Choroid plexus epithelial cell (primary cell): ENCODE measurements at regions not wholly inside any gene's neighbourhood (a gene's known extent, or its start where the extent isn't known, plus 50 kb on each side); places are given as distances from the start of the nearest gene placed in this dataset.

Source experiments
- DNase-seq: peaks from one replicate; pipeline ENCODE4 v3.0.0-alpha.2; 2010; ENCODE audit warnings: low read depth
- H3K4me3 ChIP-seq: 2 replicates; pipeline ENCODE4 v1.5.1; 2011; ENCODE audit warnings: low read depth, mild to moderate bottlenecking, control low read depth, low read length, moderate library complexity
- TF ChIP-seq, protein P1 (sequence below): conservative IDR thresholded peaks from 2 replicates; pipeline ENCODE4 v1.5.1; 2011; ENCODE audit warnings: low read depth, mild to moderate bottlenecking, control low read depth, inconsistent platforms, low read length, moderate library complexity

DNA sequence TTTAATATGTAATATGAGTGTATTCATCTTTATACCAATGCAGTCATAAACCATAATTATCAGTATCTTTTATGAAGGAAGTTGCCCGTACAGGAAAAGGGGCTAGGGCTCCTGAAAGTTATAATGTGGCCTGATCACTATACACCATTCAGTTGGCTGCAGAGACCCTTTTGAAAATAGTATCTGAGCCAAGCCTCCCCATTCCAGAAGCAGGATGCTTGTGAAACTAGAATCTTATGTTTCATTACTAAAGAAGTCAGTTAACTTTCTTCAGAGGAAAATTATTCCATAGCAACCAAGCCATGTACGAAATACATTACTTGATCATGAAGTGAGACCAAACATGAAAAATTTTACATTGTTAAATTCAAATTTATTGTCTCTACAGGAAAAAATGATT is 251.5 kb upstream of the TCF21 start:
- TF ChIP-seq, protein P1, sequence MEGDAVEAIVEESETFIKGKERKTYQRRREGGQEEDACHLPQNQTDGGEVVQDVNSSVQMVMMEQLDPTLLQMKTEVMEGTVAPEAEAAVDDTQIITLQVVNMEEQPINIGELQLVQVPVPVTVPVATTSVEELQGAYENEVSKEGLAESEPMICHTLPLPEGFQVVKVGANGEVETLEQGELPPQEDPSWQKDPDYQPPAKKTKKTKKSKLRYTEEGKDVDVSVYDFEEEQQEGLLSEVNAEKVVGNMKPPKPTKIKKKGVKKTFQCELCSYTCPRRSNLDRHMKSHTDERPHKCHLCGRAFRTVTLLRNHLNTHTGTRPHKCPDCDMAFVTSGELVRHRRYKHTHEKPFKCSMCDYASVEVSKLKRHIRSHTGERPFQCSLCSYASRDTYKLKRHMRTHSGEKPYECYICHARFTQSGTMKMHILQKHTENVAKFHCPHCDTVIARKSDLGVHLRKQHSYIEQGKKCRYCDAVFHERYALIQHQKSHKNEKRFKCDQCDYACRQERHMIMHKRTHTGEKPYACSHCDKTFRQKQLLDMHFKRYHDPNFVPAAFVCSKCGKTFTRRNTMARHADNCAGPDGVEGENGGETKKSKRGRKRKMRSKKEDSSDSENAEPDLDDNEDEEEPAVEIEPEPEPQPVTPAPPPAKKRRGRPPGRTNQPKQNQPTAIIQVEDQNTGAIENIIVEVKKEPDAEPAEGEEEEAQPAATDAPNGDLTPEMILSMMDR, result no peak
- DNase-seq, result peak; percentile 14
- no peak overlapping the region for H3K4me3 ChIP-seq

DNA sequence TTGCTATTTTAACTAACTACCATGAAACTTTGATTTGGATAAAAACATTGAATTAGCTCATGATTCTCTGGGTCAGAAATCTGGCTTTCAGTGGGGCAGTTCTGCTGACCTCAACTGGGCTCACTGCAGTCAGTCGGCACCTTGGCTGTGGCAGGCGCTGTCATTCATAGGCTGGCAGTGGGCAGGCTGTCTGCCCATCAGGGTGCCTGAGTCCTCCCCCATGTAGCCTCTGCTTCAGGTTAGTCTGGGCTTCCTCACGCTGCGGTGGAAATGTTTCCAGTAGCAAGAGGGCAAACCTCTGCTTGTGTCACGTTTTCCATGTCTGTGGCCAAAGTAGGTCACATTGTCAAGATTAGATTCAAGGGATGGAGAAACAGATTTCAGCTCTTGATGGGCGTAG is 251.0 kb upstream of the TCF21 start:
- H3K4me3 ChIP-seq, result no peak overlapping the region
- TF ChIP-seq, protein P1, result no peak
- DNase-seq, result no peak

DNA sequence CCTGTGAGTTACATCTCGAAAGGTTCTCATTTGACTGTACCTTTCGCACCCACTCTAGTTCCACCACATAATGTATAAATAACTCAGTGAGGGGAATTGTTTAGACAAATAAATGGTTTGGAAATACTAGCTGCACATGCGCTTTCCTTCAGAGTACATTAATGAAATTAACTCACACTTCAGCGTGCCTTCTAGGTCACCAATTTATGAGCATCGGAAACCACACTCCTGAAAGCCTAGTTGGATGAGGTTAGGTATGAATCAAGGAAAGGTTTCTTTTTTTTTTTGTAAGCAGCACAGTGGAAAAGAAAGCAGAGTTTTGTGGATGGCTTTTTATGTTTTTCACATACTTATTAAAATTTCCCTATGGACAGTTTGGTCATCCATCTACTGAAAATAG is 247.8 kb upstream of the TCF21 start:
- H3K4me3 ChIP-seq, result no peak overlapping the region
- no peak for DNase-seq
- TF ChIP-seq, protein P1, result no peak

DNA sequence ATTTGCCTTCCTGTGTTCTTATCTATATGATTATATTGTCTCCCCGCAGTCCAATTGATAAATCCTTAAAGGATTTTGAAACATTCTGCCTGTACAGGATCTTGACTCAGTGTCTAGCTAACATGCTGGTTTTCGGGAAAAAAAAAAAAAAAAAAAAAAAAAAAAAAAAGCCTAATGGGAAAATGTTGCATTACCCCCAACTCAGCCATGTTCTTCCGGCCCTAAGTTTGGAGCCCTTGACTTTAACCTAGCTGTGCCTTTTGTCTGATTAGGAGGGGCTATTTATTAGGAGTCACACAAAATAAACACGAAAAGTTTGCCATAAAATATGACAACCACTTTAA is 244.4 kb upstream of the TCF21 start:
- DNase-seq, result no peak
- TF ChIP-seq, protein P1, result no peak
- H3K4me3 ChIP-seq, result no peak overlapping the region

DNA sequence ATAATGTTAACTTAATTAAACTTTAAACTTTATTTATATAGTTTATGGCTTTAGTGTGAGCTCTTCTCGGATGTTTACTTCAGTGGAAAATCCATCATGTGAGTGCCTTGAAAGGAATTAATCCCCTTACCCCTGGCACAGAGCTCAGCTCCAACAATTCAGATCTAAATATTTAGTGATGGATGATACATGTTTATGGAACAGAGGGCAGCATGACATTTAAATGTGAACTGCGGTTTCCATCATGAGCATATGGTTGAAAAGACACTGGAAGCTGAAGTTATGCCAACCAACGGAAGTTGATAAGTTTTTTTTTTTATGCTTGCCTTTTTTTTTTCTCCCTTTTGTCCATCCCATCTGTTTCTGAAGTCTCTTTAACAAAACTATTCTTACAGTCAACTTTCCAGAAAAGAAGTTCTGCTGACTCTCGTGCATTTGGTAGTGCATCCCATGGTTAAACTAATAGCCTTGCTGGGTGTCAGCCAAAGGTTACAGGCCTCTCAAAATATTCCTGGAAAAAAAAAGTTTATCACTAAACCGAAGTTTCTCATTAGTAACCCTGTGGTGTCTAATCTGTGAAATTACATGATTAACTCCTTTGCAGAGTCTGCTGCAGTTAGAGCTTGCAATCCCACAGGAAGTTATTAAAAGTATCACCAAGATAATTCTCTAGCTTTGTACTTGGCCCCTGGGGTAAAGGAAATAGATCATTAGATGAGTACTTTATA is 243.9 kb upstream of the TCF21 start:
- DNase-seq, result peak; percentile 66

DNA sequence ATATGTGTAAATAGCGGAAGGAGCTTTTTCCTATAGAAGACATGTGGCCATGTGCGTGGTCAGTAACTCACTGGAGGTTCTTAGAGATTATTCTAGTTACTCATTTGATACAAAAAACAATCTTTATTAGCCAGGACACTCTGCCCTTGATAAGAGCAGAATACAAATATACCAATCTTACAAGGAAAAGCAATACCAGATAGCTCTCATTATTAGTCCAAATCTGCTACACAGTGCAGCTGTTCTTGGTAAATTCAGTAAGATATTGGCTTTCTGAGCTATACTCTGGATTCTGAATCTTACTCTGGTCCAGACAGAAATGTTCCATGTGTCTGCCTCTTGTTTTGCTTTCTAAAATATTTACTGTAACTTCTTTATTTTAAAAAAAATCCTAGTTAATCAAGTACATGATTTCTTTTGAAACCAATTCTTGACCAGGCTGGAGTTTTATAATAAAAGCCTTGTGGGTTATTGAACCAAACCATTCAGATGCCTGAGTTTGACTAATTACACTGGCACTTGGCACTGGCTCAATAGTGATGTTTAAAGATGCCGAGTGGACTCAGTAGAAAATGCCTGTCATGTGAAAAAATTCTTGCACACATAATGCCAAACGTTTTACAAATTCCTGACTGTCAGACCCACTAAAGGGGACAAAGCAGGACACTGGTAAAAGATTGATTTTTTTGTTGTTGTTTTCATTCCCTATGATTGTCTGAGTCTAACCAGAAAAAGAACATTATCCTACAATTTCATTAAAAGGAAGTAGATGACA is 242.8 kb upstream of the TCF21 start:
- DNase-seq, result peak; percentile 77
- TF ChIP-seq, protein P1, result no peak
- H3K4me3 ChIP-seq, result no peak overlapping the region

More for the DNA sequence above, 243.9 kb upstream of the TCF21 start:
- no peak overlapping the region for H3K4me3 ChIP-seq
- TF ChIP-seq, protein P1, result no peak
